Caco-2 (cell line): ENCODE measurements at regions not wholly inside any gene's neighbourhood (a gene's known extent, or its start where the extent isn't known, plus 50 kb on each side); places are given as distances from the start of the nearest gene placed in this dataset.

Source experiments
- BruUV-seq: library from RNA; stranded (reverse); fragments of 400-500 nt; replicated peaks from 2 replicates; lab custom pipeline; 2021; lab: Mats Ljungman, UMichigan
- CTCF ChIA-PET: fragments of 300-600 bp; sonication (Branson Sonifier 250); formaldehyde crosslinking; loops from one replicate; lab custom pipeline; 2022; ENCODE audit warnings: antibody characterized with exemption; lab: Charles Lee
- POLR2A ChIA-PET: fragments of 300-600 bp; sonication (Branson Sonifier 250); formaldehyde crosslinking; loops from one replicate; lab custom pipeline; 2022; ENCODE audit warnings: antibody characterized with exemption; lab: Charles Lee
- DNase-seq, 2 experiments: peaks; one replicate each; pipeline versions ENCODE4 v3.0.0 to v3.0.0-alpha.2; 2020 to 2022
- H3K27me3 ChIP-seq: replicated peaks from 2 replicates; pipeline ENCODE4 v1.6.0; 2011; ENCODE audit warnings: low read length; ENCODE audit not compliant: control insufficient read depth, insufficient read depth
- H3K36me3 ChIP-seq: 2 replicates; pipeline ENCODE4 v1.5.1; 2011; ENCODE audit warnings: low read length; ENCODE audit not compliant: control insufficient read depth, insufficient read depth
- H3K4me1 ChIP-seq: fragments of 250-450 bp; sonication (Bioruptor Pico); 2 replicates; pipeline ENCODE4 v1.5.1; 2020; ENCODE audit warnings: mild to moderate bottlenecking
- H3K4me3 ChIP-seq: 2 replicates; pipeline ENCODE4 v1.5.1; 2011; ENCODE audit warnings: low read depth, mild to moderate bottlenecking, control low read depth, low read length
- H3K9me3 ChIP-seq: fragments of 250-450 bp; sonication (Bioruptor Pico); 2 replicates; pipeline ENCODE4 v1.5.1; 2020; ENCODE audit warnings: mild to moderate bottlenecking, moderate library complexity
- H3K27ac Mint-ChIP-seq: one replicate; pipeline ENCODE4 v1.8.0; 2022; ENCODE audit warnings: mixed read lengths; ENCODE audit not compliant: unreplicated experiment
- H3K27me3 Mint-ChIP-seq: one replicate; pipeline ENCODE4 v1.8.0; 2022; ENCODE audit warnings: mixed read lengths; ENCODE audit not compliant: insufficient read depth, unreplicated experiment
- H3K36me3 Mint-ChIP-seq: one replicate; pipeline ENCODE4 v1.8.0; 2022; ENCODE audit warnings: mild to moderate bottlenecking, mixed read lengths; ENCODE audit not compliant: insufficient read depth, unreplicated experiment
- H3K4me1 Mint-ChIP-seq: one replicate; pipeline ENCODE4 v1.8.0; 2022; ENCODE audit warnings: low read depth, mixed read lengths; ENCODE audit not compliant: unreplicated experiment
- H3K4me3 Mint-ChIP-seq: one replicate; pipeline ENCODE4 v1.8.0; 2022; ENCODE audit warnings: mild to moderate bottlenecking, moderate library complexity, mixed read lengths; ENCODE audit not compliant: unreplicated experiment
- H3K9me3 Mint-ChIP-seq: one replicate; pipeline ENCODE4 v1.8.0; 2022; ENCODE audit warnings: mixed read lengths; ENCODE audit not compliant: unreplicated experiment
- intact Hi-C: fragments of 100-400 bp; cut with micrococcal nuclease; formaldehyde crosslinking; loops from one replicate; pipeline ENCODE4 v1.10.0; 2022; ENCODE audit not compliant: unreplicated experiment
- TF ChIP-seq, protein P1 (sequence below), 2 experiments: fragments of 200-600 bp in 1 of 2; IDR thresholded peaks; 1 replicate in 1 of 2; 2 replicates in 1 of 2; pipeline versions ENCODE4 v1.5.1 to v1.8.0; 2011 to 2022; ENCODE audit warnings: antibody characterized with exemption in 1 of 2, control low read depth in 1 of 2, inconsistent platforms in 1 of 2, low read depth in 1 of 2, low read length in 1 of 2, mild to moderate bottlenecking in 1 of 2, moderate library complexity in 1 of 2; ENCODE audit not compliant: insufficient read depth in 1 of 2, severe bottlenecking in 1 of 2, unreplicated experiment in 1 of 2

DNA sequence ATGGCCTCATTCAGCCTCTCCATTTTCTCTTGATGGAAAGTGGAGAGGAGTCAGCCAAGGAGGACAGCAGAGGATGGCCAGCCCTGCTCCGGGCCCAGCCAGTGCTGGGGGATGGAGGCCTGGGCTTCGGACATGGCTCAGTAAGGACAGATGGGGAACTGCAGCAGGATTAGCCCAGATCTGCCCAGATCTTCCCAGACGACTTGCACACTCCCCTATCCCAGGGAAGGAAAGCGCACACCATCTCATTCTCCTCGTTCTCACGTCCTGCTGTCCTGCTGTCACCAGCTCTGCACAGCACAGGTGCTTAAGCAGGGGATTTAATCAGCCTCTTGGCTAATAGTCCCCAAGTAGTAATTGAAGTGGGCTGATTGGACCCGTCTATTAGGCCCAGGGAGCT lies 100.2 kb upstream of the SDK2 start:
- H3K9me3 ChIP-seq = no peaks in the 10 kb centered on the region
- intact Hi-C loops = no loop called here
- H3K4me1 Mint-ChIP-seq = no peaks in the 10 kb centered on the region
- peaks cover 5% of the 10 kb centered on the region for H3K4me1 ChIP-seq
- no peak overlapping the region for H3K27ac Mint-ChIP-seq
- no peaks in the 10 kb centered on the region for H3K36me3 ChIP-seq
- BruUV-seq = no TSS peak
- no peak for DNase-seq
- no peak overlapping the region for H3K4me3 ChIP-seq
- ChIA-PET CTCF (no interaction called here), POLR2A (no interaction called here)
- no peaks in the 10 kb centered on the region for H3K36me3 Mint-ChIP-seq
- TF ChIP-seq, protein P1, sequence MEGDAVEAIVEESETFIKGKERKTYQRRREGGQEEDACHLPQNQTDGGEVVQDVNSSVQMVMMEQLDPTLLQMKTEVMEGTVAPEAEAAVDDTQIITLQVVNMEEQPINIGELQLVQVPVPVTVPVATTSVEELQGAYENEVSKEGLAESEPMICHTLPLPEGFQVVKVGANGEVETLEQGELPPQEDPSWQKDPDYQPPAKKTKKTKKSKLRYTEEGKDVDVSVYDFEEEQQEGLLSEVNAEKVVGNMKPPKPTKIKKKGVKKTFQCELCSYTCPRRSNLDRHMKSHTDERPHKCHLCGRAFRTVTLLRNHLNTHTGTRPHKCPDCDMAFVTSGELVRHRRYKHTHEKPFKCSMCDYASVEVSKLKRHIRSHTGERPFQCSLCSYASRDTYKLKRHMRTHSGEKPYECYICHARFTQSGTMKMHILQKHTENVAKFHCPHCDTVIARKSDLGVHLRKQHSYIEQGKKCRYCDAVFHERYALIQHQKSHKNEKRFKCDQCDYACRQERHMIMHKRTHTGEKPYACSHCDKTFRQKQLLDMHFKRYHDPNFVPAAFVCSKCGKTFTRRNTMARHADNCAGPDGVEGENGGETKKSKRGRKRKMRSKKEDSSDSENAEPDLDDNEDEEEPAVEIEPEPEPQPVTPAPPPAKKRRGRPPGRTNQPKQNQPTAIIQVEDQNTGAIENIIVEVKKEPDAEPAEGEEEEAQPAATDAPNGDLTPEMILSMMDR (IDR thresholded peaks at IDR 0.05; ENCODE audit: insufficient read depth in 1 of 2, low read depth in 1 of 2, low read length in 1 of 2, severe bottlenecking in 1 of 2, unreplicated experiment in 1 of 2) = no peak
- H3K27me3 ChIP-seq = no peaks in the 10 kb centered on the region; the same call in 1 of the 2 replicates
- no peak overlapping the region for H3K4me3 Mint-ChIP-seq
- H3K9me3 Mint-ChIP-seq = no peaks in the 10 kb centered on the region
- H3K27me3 Mint-ChIP-seq = no peaks in the 10 kb centered on the region

- Mint-ChIP-seq H3K4me1 (peaks cover 8% of the 10 kb centered on the region), H3K27me3 (no peaks in the 10 kb centered on the region)
Measured at GRCh38 chr17:73746314-73747073, 102.2 kb upstream of the SDK2 start.

GRCh38 chr17:73747221-73748002 lies 103.2 kb upstream of the SDK2 start:
- H3K4me1 Mint-ChIP-seq = peaks cover 10% of the 10 kb centered on the region
- no peaks in the 10 kb centered on the region for H3K36me3 Mint-ChIP-seq
- POLR2A ChIA-PET = no interaction called here
- no TSS peak for BruUV-seq
- Histone ChIP-seq H3K9me3 (no peaks in the 10 kb centered on the region), H3K36me3 (no peaks in the 10 kb centered on the region), H3K27me3 (no peaks in the 10 kb centered on the region; the same call in 1 of the 2 replicates), H3K4me3 (no peak overlapping the region), H3K4me1 (peaks cover 5% of the 10 kb centered on the region; the same call in 1 of the 2 replicates)
- H3K9me3 Mint-ChIP-seq = no peaks in the 10 kb centered on the region
- H3K27ac Mint-ChIP-seq = no peak overlapping the region
- H3K4me3 Mint-ChIP-seq = no peak overlapping the region
- intact Hi-C loops = no loop called here
- CTCF ChIA-PET = no interaction called here
- no peak for DNase-seq
- no peaks in the 10 kb centered on the region for H3K27me3 Mint-ChIP-seq
- TF ChIP-seq, protein P1 (IDR thresholded peaks at IDR 0.05; ENCODE audit: insufficient read depth in 1 of 2, low read depth in 1 of 2, low read length in 1 of 2, severe bottlenecking in 1 of 2, unreplicated experiment in 1 of 2) = no peak

More at GRCh38 chr17:73746314-73747073, 102.2 kb upstream of the SDK2 start:
- DNase-seq = no peak
- ChIA-PET POLR2A (no interaction called here), CTCF (no interaction called here)
- Mint-ChIP-seq H3K9me3 (no peaks in the 10 kb centered on the region), H3K27ac (no peak overlapping the region), H3K36me3 (no peaks in the 10 kb centered on the region), H3K4me3 (no peak overlapping the region)
- intact Hi-C loops = no loop called here
- no TSS peak for BruUV-seq
- no peak overlapping the region for H3K4me3 ChIP-seq
- H3K4me1 ChIP-seq = peaks cover 5% of the 10 kb centered on the region; the same call in 1 of the 2 replicates
- no peaks in the 10 kb centered on the region for H3K36me3 ChIP-seq
- H3K9me3 ChIP-seq = no peaks in the 10 kb centered on the region
- TF ChIP-seq, protein P1 (IDR thresholded peaks at IDR 0.05; ENCODE audit: insufficient read depth in 1 of 2, low read depth in 1 of 2, low read length in 1 of 2, severe bottlenecking in 1 of 2, unreplicated experiment in 1 of 2) = no peak
- no peaks in the 10 kb centered on the region; the same call in 1 of the 2 replicates for H3K27me3 ChIP-seq
